Sigmoid colon (tissue), 6 donors: ENCODE measurements at regions not wholly inside any gene's neighbourhood (a gene's known extent, or its start where the extent isn't known, plus 50 kb on each side); places are given as distances from the start of the nearest gene placed in this dataset.

Experiments used
- DNase-seq: peaks from one replicate; pipeline ENCODE4 v3.0.0-alpha.2; 2019
- H3K27ac ChIP-seq, 4 donors: fragments of 200-600 bp; sonication (generic); one replicate each; pipeline ENCODE4 v1.5.1; 2016 to 2019; ENCODE audit warnings: mild to moderate bottlenecking in 1 of 4
- H3K27me3 ChIP-seq, 3 donors: fragments of 200-600 bp; sonication (generic); one replicate each; pipeline ENCODE4 v1.5.1; 2019; ENCODE audit warnings: mild to moderate bottlenecking in 1 of 3
- H3K36me3 ChIP-seq, 4 donors: fragments of 200-600 bp; sonication (generic); one replicate each; pipeline ENCODE4 v1.5.1; 2016 to 2019
- H3K4me1 ChIP-seq, 4 donors: fragments of 200-600 bp; sonication (generic); one replicate each; pipeline ENCODE4 v1.5.1; 2017 to 2019
- H3K4me3 ChIP-seq, 4 donors: fragments of 200-600 bp; sonication (generic); one replicate each; pipeline ENCODE4 v1.5.1; 2017 to 2019; ENCODE audit warnings: mild to moderate bottlenecking in 2 of 4, moderate library complexity in 1 of 4
- H3K9me3 ChIP-seq, 4 donors: fragments of 200-600 bp in 3 of 4; sonication (generic) in 3 of 4; one replicate each; pipeline versions ENCODE4 v1.5.1 to v1.6.1; 2013 to 2019
- CTCF ChIP-seq, 4 experiments: fragments of 450-650 bp in 3 of 4; fragments of 200-600 bp in 1 of 4; IDR thresholded peaks; one replicate each; pipeline ENCODE4 v1.5.1; 2016 to 2019; ENCODE audit warnings: antibody characterized with exemption in 4 of 4, mild to moderate bottlenecking in 3 of 4, moderate library complexity in 2 of 4
- EP300 ChIP-seq, 4 donors: sonication (generic); formaldehyde crosslinking; IDR thresholded peaks; one replicate each; pipeline ENCODE4 v1.6.1; 2017; ENCODE audit warnings: antibody characterized with exemption in 4 of 4
- POLR2A ChIP-seq, 2 donors: fragments of 450-650 bp; IDR thresholded peaks; one replicate each; pipeline ENCODE4 v1.6.1; 2016; ENCODE audit warnings: antibody characterized with exemption in 2 of 2, mild to moderate bottlenecking in 2 of 2, moderate library complexity in 2 of 2
- POLR2AphosphoS5 ChIP-seq, 4 donors: sonication (generic); formaldehyde crosslinking; IDR thresholded peaks; one replicate each; pipeline ENCODE4 v1.6.1; 2017; ENCODE audit warnings: antibody characterized with exemption in 4 of 4
- WGBS, 2 donors: extraction: QIAGEN DNeasy Blood & Tissue Kit; methylation state at CpG; one replicate each; pipeline ENCODE4 v1.1.7; 2013; 5-methylcytosine and 5-hydroxymethylcytosine counted together
- intact Hi-C: fragments of 100-400 bp; cut with DNase I; formaldehyde crosslinking; loops from one replicate; pipeline ENCODE4 v1.15.1; 2023
- donor health status: healthy with polysubstance abuse.
- donor health status: healthy.

DNA sequence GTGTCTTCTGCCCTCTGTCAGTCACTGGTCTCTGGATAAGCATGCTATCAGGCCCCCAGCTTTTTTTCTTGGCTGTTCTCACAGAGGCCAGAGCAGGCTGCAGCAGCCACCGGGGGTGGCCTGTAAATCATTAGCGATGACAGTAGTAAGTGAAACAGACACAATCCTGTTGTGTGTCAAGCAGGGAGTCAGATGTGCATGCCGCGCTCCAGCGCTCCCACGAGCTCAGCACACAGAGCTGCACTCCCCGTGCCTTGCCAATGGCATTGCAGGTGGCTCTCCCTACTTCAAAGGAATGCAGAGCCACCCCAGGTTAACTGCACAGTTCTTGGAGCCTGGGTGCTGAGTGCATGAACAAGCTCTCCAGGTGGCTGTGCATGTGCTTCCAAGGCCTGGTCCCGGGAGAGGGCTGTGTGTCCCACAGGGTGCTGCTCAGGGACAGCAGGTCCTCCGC, 226.1 kb downstream of the GLRX3 start:
- no peaks in the 10 kb centered on the region for H3K27me3 ChIP-seq
- WGBS, 2 donors = 45 to 57% methylated on average over 9 of the region's 9 CpGs
- no peak overlapping the region for H3K4me3 ChIP-seq
- H3K9me3 ChIP-seq = no peaks in the 10 kb centered on the region
- DNase-seq = no peak
- H3K27ac ChIP-seq = no peak overlapping the region
- intact Hi-C loops = no loop called here
- H3K4me1 ChIP-seq = peaks cover 0 to 13% (median 11%) of the 10 kb centered on the region in 4 donors
- H3K36me3 ChIP-seq = no peaks in the 10 kb centered on the region
- TF ChIP-seq POLR2A (IDR thresholded peaks at IDR 0.05) (no peak), POLR2AphosphoS5 (IDR thresholded peaks at IDR 0.05) (no peak), CTCF (IDR thresholded peaks at IDR 0.05) (no peak), EP300 (IDR thresholded peaks at IDR 0.05) (no peak)

- intact Hi-C loops = no loop called here
- Histone ChIP-seq H3K27me3 (no peaks in the 10 kb centered on the region), H3K9me3 (no peaks in the 10 kb centered on the region), H3K27ac (no peak overlapping the region), H3K36me3 (no peaks in the 10 kb centered on the region), H3K4me1 (peaks cover 0 to 13% (median 11%) of the 10 kb centered on the region in 4 donors), H3K4me3 (no peak overlapping the region)
- 86 to 90% methylated on average over 5 of the region's 5 CpGs for WGBS, 2 donors
- no peak for DNase-seq
- TF ChIP-seq POLR2AphosphoS5 (IDR thresholded peaks at IDR 0.05) (no peak), CTCF (IDR thresholded peaks at IDR 0.05) (no peak), POLR2A (IDR thresholded peaks at IDR 0.05) (no peak), EP300 (IDR thresholded peaks at IDR 0.05) (no peak)
Observed at GRCh38 chr10:130363051-130363450, 226.9 kb downstream of the GLRX3 start.

- no peak for TF ChIP-seq POLR2A (IDR thresholded peaks at IDR 0.05)
- no peak for TF ChIP-seq CTCF (IDR thresholded peaks at IDR 0.05)
- no peak for TF ChIP-seq EP300 (IDR thresholded peaks at IDR 0.05)
- no peak for TF ChIP-seq POLR2AphosphoS5 (IDR thresholded peaks at IDR 0.05)
Observed at GRCh38 chr10:130363899-130364445, 227.8 kb downstream of the GLRX3 start.

DNA sequence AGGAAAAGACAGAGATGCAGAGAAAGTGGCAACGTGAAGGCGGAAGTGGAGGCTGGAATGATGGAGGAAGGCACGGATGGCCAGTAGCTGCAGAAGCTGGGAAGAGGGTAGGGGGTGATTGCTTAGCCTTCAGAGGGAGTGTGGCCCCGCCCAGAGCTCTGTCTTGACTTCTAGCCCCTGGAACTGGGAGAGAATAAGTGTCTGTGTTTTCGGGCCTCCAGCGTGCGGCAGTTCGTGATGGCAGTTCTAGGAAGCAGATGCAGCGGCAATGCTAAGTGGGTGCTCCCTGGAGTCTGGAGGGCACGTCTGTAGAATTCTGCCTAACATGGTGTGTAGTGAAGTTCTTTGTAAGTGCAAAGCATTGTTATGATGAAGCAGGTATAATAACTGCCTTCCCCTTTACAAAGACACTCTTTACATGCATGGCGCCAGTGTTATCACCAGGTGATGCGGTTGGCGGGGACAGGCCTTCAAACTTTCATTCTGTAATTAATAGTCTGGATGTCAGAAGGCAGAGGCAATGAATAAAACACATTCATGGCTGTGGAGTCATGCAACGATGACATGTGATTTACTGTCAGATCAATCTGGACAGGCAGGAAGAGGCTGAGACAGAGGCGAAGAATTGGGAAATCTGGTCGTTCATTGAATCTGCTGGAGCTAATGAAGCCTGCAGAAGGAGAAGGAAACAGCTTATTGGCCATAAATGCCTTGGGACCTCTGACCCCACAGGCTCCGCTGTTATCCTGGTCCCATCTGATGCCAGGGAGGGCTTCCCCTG, 228.6 kb downstream of the GLRX3 start:
- 71 to 72% methylated on average over 17 of the region's 17 CpGs for WGBS, 2 donors
- no peak overlapping the region for H3K4me3 ChIP-seq
- H3K27me3 ChIP-seq = no peaks in the 10 kb centered on the region
- no peak for TF ChIP-seq POLR2AphosphoS5 (IDR thresholded peaks at IDR 0.05)
- TF ChIP-seq EP300 (IDR thresholded peaks at IDR 0.05) = no peak
- no peak for TF ChIP-seq CTCF (IDR thresholded peaks at IDR 0.05)
- TF ChIP-seq POLR2A (IDR thresholded peaks at IDR 0.05) = no peak
- no peak for DNase-seq
- H3K9me3 ChIP-seq = no peaks in the 10 kb centered on the region
- intact Hi-C loops = no loop called here
- no peak overlapping the region for H3K27ac ChIP-seq
- no peaks in the 10 kb centered on the region for H3K36me3 ChIP-seq
- peaks cover 0 to 13% (median 11%) of the 10 kb centered on the region in 4 donors for H3K4me1 ChIP-seq

More at GRCh38 chr10:130363899-130364445, 227.8 kb downstream of the GLRX3 start:
- no peak overlapping the region for H3K4me3 ChIP-seq
- H3K27me3 ChIP-seq = no peaks in the 10 kb centered on the region
- H3K27ac ChIP-seq = no peak overlapping the region
- intact Hi-C loops = no loop called here
- H3K4me1 ChIP-seq = peaks cover 0 to 13% (median 11%) of the 10 kb centered on the region in 4 donors
- no peak for DNase-seq
- H3K9me3 ChIP-seq = no peaks in the 10 kb centered on the region
- WGBS, 2 donors = 92 to 97% methylated on average over 8 of the region's 8 CpGs
- H3K36me3 ChIP-seq = no peaks in the 10 kb centered on the region
